ENCODE measurements at regions not wholly inside any gene's neighbourhood (a gene's known extent, or its start where the extent isn't known, plus 50 kb on each side); places are given as distances from the start of the nearest gene placed in this dataset.

DNA sequence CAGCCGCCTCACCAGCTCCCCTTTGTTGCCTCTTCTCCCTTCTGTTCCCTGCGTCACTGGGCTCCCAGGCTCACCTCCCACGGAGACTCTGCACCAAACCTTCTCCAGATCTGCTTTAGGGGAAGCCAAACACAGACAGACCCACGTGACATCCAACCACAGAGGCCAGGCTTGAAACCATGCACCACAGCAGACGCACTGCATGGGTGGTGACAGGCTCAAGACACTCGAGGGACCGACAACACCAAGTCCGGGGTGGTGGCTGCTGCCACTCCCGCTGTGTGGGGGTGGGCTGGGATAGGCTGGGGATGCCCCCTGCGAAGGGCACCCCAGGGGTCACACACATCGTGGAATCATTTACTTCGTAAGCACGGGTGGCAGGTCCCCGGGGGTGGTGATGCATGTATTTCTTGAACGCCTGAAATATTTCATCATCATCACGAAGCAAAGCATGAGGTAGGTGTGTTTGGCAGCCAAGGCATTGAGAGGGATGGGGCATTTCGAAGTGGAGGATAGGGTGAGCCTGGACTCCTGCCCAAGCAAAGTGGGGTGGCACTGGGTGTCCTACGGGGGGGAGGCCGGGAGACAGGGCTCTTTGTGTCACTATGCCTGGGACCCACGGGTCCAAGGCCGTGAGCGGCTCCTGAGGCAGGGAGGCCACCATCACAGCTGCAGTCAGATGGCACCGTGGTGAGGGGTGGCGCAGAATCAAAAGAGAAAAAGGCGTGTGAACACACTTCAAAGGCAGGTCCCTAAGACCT is 66.8 kb upstream of the RFLNA start (continued):
- peak in 1 of 2 experiments; percentile 35; a peak in 1 of 4 replicates for TF ChIP-seq MAZ (CRISPR knock-in tag; conservative IDR thresholded peaks at IDR 0.05 in 1 of 2, IDR thresholded peaks at IDR 0.05 in 1 of 2)
- no peak for TF ChIP-seq LCOR (CRISPR knock-in tag; IDR thresholded peaks at IDR 0.05)
- no peak for TF ChIP-seq ATF1 (CRISPR knock-in tag; IDR thresholded peaks at IDR 0.05)
- TF ChIP-seq ATF1 (tag; IDR thresholded peaks at IDR 0.05) = no peak
- TF ChIP-seq PYGO2 (tag; IDR thresholded peaks at IDR 0.05) = no peak
- TF ChIP-seq, protein P1, sequence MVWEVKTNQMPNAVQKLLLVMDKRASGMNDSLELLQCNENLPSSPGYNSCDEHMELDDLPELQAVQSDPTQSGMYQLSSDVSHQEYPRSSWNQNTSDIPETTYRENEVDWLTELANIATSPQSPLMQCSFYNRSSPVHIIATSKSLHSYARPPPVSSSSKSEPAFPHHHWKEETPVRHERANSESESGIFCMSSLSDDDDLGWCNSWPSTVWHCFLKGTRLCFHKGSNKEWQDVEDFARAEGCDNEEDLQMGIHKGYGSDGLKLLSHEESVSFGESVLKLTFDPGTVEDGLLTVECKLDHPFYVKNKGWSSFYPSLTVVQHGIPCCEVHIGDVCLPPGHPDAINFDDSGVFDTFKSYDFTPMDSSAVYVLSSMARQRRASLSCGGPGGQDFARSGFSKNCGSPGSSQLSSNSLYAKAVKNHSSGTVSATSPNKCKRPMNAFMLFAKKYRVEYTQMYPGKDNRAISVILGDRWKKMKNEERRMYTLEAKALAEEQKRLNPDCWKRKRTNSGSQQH (CRISPR knock-in tag; IDR thresholded peaks at IDR 0.05) = no peak
- TF ChIP-seq RFX1 (IDR thresholded peaks at IDR 0.05) = no peak
- TF ChIP-seq GABPB2 (CRISPR knock-in tag; conservative IDR thresholded peaks at IDR 0.05) = no peak
- TF ChIP-seq ZNF431 (CRISPR knock-in tag; IDR thresholded peaks at IDR 0.05) = no peak
- no peak for TF ChIP-seq ZNF311 (CRISPR knock-in tag; IDR thresholded peaks at IDR 0.05)
- no peak for TF ChIP-seq STAG1 (CRISPR knock-in tag; IDR thresholded peaks at IDR 0.05; ENCODE audit: borderline replicate concordance)
- no peak for TF ChIP-seq SRF (CRISPR knock-in tag; IDR thresholded peaks at IDR 0.05)
- no peak for TF ChIP-seq ZNF764 (CRISPR knock-in tag; IDR thresholded peaks at IDR 0.05; ENCODE audit: low read depth)
- TF ChIP-seq, protein P2, sequence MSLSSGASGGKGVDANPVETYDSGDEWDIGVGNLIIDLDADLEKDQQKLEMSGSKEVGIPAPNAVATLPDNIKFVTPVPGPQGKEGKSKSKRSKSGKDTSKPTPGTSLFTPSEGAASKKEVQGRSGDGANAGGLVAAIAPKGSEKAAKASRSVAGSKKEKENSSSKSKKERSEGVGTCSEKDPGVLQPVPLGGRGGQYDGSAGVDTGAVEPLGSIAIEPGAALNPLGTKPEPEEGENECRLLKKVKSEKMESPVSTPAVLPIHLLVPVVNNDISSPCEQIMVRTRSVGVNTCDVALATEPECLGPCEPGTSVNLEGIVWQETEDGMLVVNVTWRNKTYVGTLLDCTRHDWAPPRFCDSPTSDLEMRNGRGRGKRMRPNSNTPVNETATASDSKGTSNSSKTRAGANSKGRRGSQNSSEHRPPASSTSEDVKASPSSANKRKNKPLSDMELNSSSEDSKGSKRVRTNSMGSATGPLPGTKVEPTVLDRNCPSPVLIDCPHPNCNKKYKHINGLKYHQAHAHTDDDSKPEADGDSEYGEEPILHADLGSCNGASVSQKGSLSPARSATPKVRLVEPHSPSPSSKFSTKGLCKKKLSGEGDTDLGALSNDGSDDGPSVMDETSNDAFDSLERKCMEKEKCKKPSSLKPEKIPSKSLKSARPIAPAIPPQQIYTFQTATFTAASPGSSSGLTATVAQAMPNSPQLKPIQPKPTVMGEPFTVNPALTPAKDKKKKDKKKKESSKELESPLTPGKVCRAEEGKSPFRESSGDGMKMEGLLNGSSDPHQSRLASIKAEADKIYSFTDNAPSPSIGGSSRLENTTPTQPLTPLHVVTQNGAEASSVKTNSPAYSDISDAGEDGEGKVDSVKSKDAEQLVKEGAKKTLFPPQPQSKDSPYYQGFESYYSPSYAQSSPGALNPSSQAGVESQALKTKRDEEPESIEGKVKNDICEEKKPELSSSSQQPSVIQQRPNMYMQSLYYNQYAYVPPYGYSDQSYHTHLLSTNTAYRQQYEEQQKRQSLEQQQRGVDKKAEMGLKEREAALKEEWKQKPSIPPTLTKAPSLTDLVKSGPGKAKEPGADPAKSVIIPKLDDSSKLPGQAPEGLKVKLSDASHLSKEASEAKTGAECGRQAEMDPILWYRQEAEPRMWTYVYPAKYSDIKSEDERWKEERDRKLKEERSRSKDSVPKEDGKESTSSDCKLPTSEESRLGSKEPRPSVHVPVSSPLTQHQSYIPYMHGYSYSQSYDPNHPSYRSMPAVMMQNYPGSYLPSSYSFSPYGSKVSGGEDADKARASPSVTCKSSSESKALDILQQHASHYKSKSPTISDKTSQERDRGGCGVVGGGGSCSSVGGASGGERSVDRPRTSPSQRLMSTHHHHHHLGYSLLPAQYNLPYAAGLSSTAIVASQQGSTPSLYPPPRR (CRISPR knock-in tag; IDR thresholded peaks at IDR 0.05; ENCODE audit: borderline replicate concordance) = no peak
- TF ChIP-seq, protein P3, sequence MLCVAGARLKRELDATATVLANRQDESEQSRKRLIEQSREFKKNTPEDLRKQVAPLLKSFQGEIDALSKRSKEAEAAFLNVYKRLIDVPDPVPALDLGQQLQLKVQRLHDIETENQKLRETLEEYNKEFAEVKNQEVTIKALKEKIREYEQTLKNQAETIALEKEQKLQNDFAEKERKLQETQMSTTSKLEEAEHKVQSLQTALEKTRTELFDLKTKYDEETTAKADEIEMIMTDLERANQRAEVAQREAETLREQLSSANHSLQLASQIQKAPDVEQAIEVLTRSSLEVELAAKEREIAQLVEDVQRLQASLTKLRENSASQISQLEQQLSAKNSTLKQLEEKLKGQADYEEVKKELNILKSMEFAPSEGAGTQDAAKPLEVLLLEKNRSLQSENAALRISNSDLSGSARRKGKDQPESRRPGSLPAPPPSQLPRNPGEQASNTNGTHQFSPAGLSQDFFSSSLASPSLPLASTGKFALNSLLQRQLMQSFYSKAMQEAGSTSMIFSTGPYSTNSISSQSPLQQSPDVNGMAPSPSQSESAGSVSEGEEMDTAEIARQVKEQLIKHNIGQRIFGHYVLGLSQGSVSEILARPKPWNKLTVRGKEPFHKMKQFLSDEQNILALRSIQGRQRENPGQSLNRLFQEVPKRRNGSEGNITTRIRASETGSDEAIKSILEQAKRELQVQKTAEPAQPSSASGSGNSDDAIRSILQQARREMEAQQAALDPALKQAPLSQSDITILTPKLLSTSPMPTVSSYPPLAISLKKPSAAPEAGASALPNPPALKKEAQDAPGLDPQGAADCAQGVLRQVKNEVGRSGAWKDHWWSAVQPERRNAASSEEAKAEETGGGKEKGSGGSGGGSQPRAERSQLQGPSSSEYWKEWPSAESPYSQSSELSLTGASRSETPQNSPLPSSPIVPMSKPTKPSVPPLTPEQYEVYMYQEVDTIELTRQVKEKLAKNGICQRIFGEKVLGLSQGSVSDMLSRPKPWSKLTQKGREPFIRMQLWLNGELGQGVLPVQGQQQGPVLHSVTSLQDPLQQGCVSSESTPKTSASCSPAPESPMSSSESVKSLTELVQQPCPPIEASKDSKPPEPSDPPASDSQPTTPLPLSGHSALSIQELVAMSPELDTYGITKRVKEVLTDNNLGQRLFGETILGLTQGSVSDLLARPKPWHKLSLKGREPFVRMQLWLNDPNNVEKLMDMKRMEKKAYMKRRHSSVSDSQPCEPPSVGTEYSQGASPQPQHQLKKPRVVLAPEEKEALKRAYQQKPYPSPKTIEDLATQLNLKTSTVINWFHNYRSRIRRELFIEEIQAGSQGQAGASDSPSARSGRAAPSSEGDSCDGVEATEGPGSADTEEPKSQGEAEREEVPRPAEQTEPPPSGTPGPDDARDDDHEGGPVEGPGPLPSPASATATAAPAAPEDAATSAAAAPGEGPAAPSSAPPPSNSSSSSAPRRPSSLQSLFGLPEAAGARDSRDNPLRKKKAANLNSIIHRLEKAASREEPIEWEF (CRISPR knock-in tag; IDR thresholded peaks at IDR 0.05) = no peak
- TF ChIP-seq IRF2 (CRISPR knock-in tag; IDR thresholded peaks at IDR 0.05) = no peak
